KMS-11 (cell line): ENCODE measurements at regions not wholly inside any gene's neighbourhood (a gene's known extent, or its start where the extent isn't known, plus 50 kb on each side); places are given as distances from the start of the nearest gene placed in this dataset.
"Not testable (repeated sequence)": the region's sequence is repeated elsewhere in the genome, so short reads cannot be mapped to it uniquely, and the experiment has no call there.

Source experiments
- H2AFZ ChIP-seq: fragments of 200-600 bp; sonication (generic); 2 replicates; pipeline ENCODE4 v1.6.1; 2016; ENCODE audit warnings: antibody characterized with exemption, mixed run types, low read depth
- H3K27ac ChIP-seq: fragments of 200-600 bp; sonication (generic); 2 replicates; pipeline ENCODE4 v1.6.1; 2016; ENCODE audit warnings: mild to moderate bottlenecking, mixed run types
- H3K27me3 ChIP-seq: fragments of 200-600 bp; sonication (generic); 2 replicates; pipeline ENCODE4 v1.6.1; 2017; ENCODE audit warnings: mild to moderate bottlenecking, low read depth, mixed run types, moderate library complexity; ENCODE audit not compliant: insufficient read depth
- H3K36me3 ChIP-seq: fragments of 200-600 bp; sonication (generic); 2 replicates; pipeline ENCODE4 v1.6.1; 2017; ENCODE audit warnings: mild to moderate bottlenecking, mixed run types; ENCODE audit not compliant: insufficient read depth
- H3K4me1 ChIP-seq: fragments of 200-600 bp; sonication (generic); 2 replicates; pipeline ENCODE4 v1.6.1; 2016; ENCODE audit warnings: mild to moderate bottlenecking, low read depth, mixed run types; ENCODE audit not compliant: poor library complexity, severe bottlenecking
- H3K4me2 ChIP-seq: fragments of 200-600 bp; sonication (generic); 2 replicates; pipeline ENCODE4 v1.7.0; 2016; ENCODE audit warnings: mild to moderate bottlenecking, mixed run types
- H3K4me3 ChIP-seq: fragments of 200-600 bp; sonication (generic); IDR thresholded peaks from 2 replicates; pipeline ENCODE4 v1.6.1; 2017; ENCODE audit warnings: low read depth, low read length, mixed read lengths; ENCODE audit not compliant: insufficient read depth
- H3K79me2 ChIP-seq: fragments of 200-600 bp; sonication (generic); 2 replicates; pipeline ENCODE4 v1.6.1; 2016; ENCODE audit warnings: low read depth, mixed run types; ENCODE audit not compliant: insufficient read depth
- H3K9ac ChIP-seq: fragments of 200-600 bp; sonication (generic); 2 replicates; pipeline ENCODE4 v1.6.1; 2016; ENCODE audit warnings: mild to moderate bottlenecking, mixed run types
- H4K20me1 ChIP-seq: fragments of 200-600 bp; sonication (generic); 2 replicates; pipeline ENCODE4 v1.6.1; 2016; ENCODE audit warnings: mild to moderate bottlenecking, mixed run types; ENCODE audit not compliant: insufficient read depth
- TF ChIP-seq, protein P1 (sequence below): fragments of 200-600 bp; sonication (generic); conservative IDR thresholded peaks from 2 replicates; pipeline ENCODE4 v1.6.1; 2017; ENCODE audit warnings: low read depth, mild to moderate bottlenecking, antibody characterized with exemption, low read length, moderate library complexity, mixed read lengths

- H4K20me1 ChIP-seq: no peaks in the 10 kb centered on the region
- no peaks in the 10 kb centered on the region for H3K4me1 ChIP-seq
- no peak overlapping the region for H3K4me2 ChIP-seq
- no peak overlapping the region for H3K27ac ChIP-seq
- no peak overlapping the region for H3K9ac ChIP-seq
- H2AFZ ChIP-seq: no peak overlapping the region
- no peaks in the 10 kb centered on the region for H3K79me2 ChIP-seq
- H3K4me3 ChIP-seq: no peak overlapping the region
- H3K27me3 ChIP-seq: no peaks in the 10 kb centered on the region
- TF ChIP-seq, protein P1, sequence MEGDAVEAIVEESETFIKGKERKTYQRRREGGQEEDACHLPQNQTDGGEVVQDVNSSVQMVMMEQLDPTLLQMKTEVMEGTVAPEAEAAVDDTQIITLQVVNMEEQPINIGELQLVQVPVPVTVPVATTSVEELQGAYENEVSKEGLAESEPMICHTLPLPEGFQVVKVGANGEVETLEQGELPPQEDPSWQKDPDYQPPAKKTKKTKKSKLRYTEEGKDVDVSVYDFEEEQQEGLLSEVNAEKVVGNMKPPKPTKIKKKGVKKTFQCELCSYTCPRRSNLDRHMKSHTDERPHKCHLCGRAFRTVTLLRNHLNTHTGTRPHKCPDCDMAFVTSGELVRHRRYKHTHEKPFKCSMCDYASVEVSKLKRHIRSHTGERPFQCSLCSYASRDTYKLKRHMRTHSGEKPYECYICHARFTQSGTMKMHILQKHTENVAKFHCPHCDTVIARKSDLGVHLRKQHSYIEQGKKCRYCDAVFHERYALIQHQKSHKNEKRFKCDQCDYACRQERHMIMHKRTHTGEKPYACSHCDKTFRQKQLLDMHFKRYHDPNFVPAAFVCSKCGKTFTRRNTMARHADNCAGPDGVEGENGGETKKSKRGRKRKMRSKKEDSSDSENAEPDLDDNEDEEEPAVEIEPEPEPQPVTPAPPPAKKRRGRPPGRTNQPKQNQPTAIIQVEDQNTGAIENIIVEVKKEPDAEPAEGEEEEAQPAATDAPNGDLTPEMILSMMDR: no peak
- H3K36me3 ChIP-seq: no peaks in the 10 kb centered on the region
Measured at GRCh38 chr9:102428305-102428704, 566.8 kb upstream of the CYLC2 start.

GRCh38 chr9:102416251-102416650, 578.9 kb upstream of the CYLC2 start:
- H3K79me2 ChIP-seq, H3K4me3 ChIP-seq, H3K4me1 ChIP-seq, H3K36me3 ChIP-seq, H4K20me1 ChIP-seq, H3K27me3 ChIP-seq, H3K4me2 ChIP-seq, H2AFZ ChIP-seq, H3K27ac ChIP-seq, H3K9ac ChIP-seq: not testable (repeated sequence)

GRCh38 chr9:102405218-102405867, 589.8 kb upstream of the CYLC2 start:
- H3K4me1 ChIP-seq: peaks cover 7% of the 10 kb centered on the region
- no peak overlapping the region for H2AFZ ChIP-seq
- no peaks in the 10 kb centered on the region for H4K20me1 ChIP-seq
- H3K27me3 ChIP-seq: no peaks in the 10 kb centered on the region
- TF ChIP-seq, protein P1: no peak
- peak overlapping the region; percentile 6; the same call in 1 of the 2 replicates for H3K27ac ChIP-seq
- H3K36me3 ChIP-seq: no peaks in the 10 kb centered on the region
- H3K4me3 ChIP-seq: no peak overlapping the region
- H3K9ac ChIP-seq: no peak overlapping the region
- no peak overlapping the region for H3K4me2 ChIP-seq
- H3K79me2 ChIP-seq: no peaks in the 10 kb centered on the region

- Histone ChIP-seq H3K27ac (no peak overlapping the region), H3K4me1 (peaks cover 7% of the 10 kb centered on the region), H4K20me1 (no peaks in the 10 kb centered on the region), H3K36me3 (no peaks in the 10 kb centered on the region), H3K9ac (no peak overlapping the region), H3K4me2 (no peak overlapping the region), H3K79me2 (no peaks in the 10 kb centered on the region), H3K4me3 (no peak overlapping the region), H2AFZ (no peak overlapping the region), H3K27me3 (no peaks in the 10 kb centered on the region)
- TF ChIP-seq, protein P1: no peak
Measured at GRCh38 chr9:102403514-102403913, 591.6 kb upstream of the CYLC2 start.

DNA sequence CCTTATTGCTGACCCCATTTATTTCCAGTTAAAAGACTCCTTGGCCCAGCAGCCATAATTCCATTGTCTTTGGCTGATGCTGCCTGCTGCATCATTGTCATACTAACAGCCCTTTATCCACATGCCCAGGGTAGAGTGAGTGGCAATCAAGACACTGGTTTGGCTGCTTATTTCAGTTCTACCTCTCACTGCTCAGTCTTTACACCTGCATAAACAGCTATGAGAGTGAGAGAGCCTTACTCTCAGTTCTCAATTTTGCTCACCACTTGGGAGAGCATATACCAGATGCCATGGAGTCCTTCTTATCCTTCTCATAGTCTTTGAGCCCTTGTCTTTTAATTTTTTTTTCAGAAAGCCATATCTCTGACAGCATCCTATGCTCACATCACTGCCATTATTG, 596.9 kb upstream of the CYLC2 start:
- Histone ChIP-seq H3K79me2 (no peaks in the 10 kb centered on the region), H3K36me3 (no peaks in the 10 kb centered on the region), H3K4me3 (no peak overlapping the region), H3K9ac (no peak overlapping the region), H4K20me1 (no peaks in the 10 kb centered on the region), H3K27ac (no peak overlapping the region), H3K27me3 (no peaks in the 10 kb centered on the region), H2AFZ (no peak overlapping the region), H3K4me1 (peaks cover 10% of the 10 kb centered on the region), H3K4me2 (no peak overlapping the region)
- TF ChIP-seq, protein P1: no peak

DNA sequence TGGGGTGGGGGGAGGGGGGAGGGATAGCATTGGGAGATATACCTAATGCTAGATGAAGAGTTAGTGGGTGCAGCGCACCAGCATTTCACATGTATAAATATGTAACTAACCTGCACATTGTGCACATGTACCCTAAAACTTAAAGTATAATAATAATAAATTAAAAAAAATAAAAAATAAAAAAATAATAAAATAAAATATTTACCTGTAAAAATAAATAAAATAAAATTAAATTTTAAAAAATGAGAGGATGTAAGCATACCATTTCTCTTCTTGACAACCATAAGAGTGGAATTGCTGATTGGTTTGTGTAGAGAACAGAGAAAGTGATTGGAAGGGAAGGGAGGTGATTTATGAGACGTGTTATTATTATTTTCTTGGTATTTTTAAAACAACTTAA, 609.5 kb upstream of the CYLC2 start:
- not testable (repeated sequence) for H3K27me3 ChIP-seq, H3K27ac ChIP-seq, H3K4me2 ChIP-seq, H3K9ac ChIP-seq, H3K4me3 ChIP-seq, H4K20me1 ChIP-seq, H3K79me2 ChIP-seq, H2AFZ ChIP-seq, H3K36me3 ChIP-seq, H3K4me1 ChIP-seq
